ENCODE measurements at regions not wholly inside any gene's neighbourhood (a gene's known extent, or its start where the extent isn't known, plus 50 kb on each side); places are given as distances from the start of the nearest gene placed in this dataset.
A peak's percentile ranks its signal among the peaks of the same experiment; 100 is the strongest.
"Not testable (repeated sequence)": the region's sequence is repeated elsewhere in the genome, so short reads cannot be mapped to it uniquely, and the experiment has no call there.

- TF ChIP-seq GATA1 (IDR thresholded peaks at IDR 0.05; ENCODE audit: low read depth, low read length) (no peak), POLR2A (IDR thresholded peaks at IDR 0.05; ENCODE audit: low read length) (no peak)
- DNase-seq = peak in 1 of 2 experiments; percentile 26
Measured at GRCh38 chr6:6826095-6826901, 237.8 kb downstream of the LY86 start.

GRCh38 chr6:6826961-6827360 lies 238.4 kb downstream of the LY86 start:
- TF ChIP-seq POLR2A (IDR thresholded peaks at IDR 0.05; ENCODE audit: low read length) (no peak), GATA1 (IDR thresholded peaks at IDR 0.05; ENCODE audit: low read depth, low read length) (no peak)
- DNase-seq = no peak

GRCh38 chr6:6829872-6830685 lies 241.6 kb downstream of the LY86 start:
- TF ChIP-seq GATA1 (IDR thresholded peaks at IDR 0.05; ENCODE audit: low read depth, low read length) = no peak
- TF ChIP-seq POLR2A (IDR thresholded peaks at IDR 0.05; ENCODE audit: low read length) = no peak
- peak; percentile 65 to 70 for DNase-seq

GRCh38 chr6:6830686-6831063 lies 242.2 kb downstream of the LY86 start:
- not testable (repeated sequence) for DNase-seq

- TF ChIP-seq GATA1 (IDR thresholded peaks at IDR 0.05; ENCODE audit: low read depth, low read length) (no peak), POLR2A (IDR thresholded peaks at IDR 0.05; ENCODE audit: low read length) (no peak)
- DNase-seq = no peak
Measured at GRCh38 chr6:6832439-6832838, 243.9 kb downstream of the LY86 start.

- TF ChIP-seq POLR2A (IDR thresholded peaks at IDR 0.05; ENCODE audit: low read length) (no peak), GATA1 (IDR thresholded peaks at IDR 0.05; ENCODE audit: low read depth, low read length) (no peak)
- DNase-seq = no peak
Measured at GRCh38 chr6:6834356-6835222, 246.1 kb downstream of the LY86 start.

GRCh38 chr6:6835223-6835503 lies 246.6 kb downstream of the LY86 start:
- no peak for DNase-seq
- TF ChIP-seq GATA1 (IDR thresholded peaks at IDR 0.05; ENCODE audit: low read depth, low read length) (no peak), POLR2A (IDR thresholded peaks at IDR 0.05; ENCODE audit: low read length) (no peak)

- no peak for TF ChIP-seq GATA1 (IDR thresholded peaks at IDR 0.05; ENCODE audit: low read depth, low read length)
- TF ChIP-seq POLR2A (IDR thresholded peaks at IDR 0.05; ENCODE audit: low read length) = no peak
- no peak for DNase-seq
Measured at GRCh38 chr6:6836609-6837406, 248.3 kb downstream of the LY86 start.

GRCh38 chr6:6837541-6838080 lies 249.1 kb downstream of the LY86 start:
- no peak for DNase-seq
- no peak for TF ChIP-seq POLR2A (IDR thresholded peaks at IDR 0.05; ENCODE audit: low read length)
- no peak for TF ChIP-seq GATA1 (IDR thresholded peaks at IDR 0.05; ENCODE audit: low read depth, low read length)

GRCh38 chr6:6840831-6841291 lies 252.3 kb downstream of the LY86 start:
- TF ChIP-seq GATA1 (IDR thresholded peaks at IDR 0.05; ENCODE audit: low read depth, low read length) (no peak), POLR2A (IDR thresholded peaks at IDR 0.05; ENCODE audit: low read length) (no peak)
- DNase-seq = no peak

- TF ChIP-seq POLR2A (IDR thresholded peaks at IDR 0.05; ENCODE audit: low read length) (no peak), GATA1 (IDR thresholded peaks at IDR 0.05; ENCODE audit: low read depth, low read length) (no peak)
- no peak for DNase-seq
Measured at GRCh38 chr6:6841571-6841970, 253.1 kb downstream of the LY86 start.

GRCh38 chr6:6842291-6842690 lies 253.8 kb downstream of the LY86 start:
- DNase-seq = no peak
- TF ChIP-seq GATA1 (IDR thresholded peaks at IDR 0.05; ENCODE audit: low read depth, low read length) (no peak), POLR2A (IDR thresholded peaks at IDR 0.05; ENCODE audit: low read length) (no peak)

- no peak for DNase-seq
- TF ChIP-seq GATA1 (IDR thresholded peaks at IDR 0.05; ENCODE audit: low read depth, low read length) (no peak), POLR2A (IDR thresholded peaks at IDR 0.05; ENCODE audit: low read length) (no peak)
Measured at GRCh38 chr6:6843057-6843627, 254.6 kb downstream of the LY86 start.
